Smooth muscle cell (in vitro differentiated cells): ENCODE measurements at regions not wholly inside any gene's neighbourhood (a gene's known extent, or its start where the extent isn't known, plus 50 kb on each side); places are given as distances from the start of the nearest gene placed in this dataset.

Source experiments
- DNase-seq: peaks from one replicate; lab custom pipeline; 2025; ENCODE audit not compliant: unreplicated experiment; lab: John Stamatoyannopoulos, UW
- H2AFZ ChIP-seq: fragments of 200-600 bp; sonication (generic); 2 replicates; pipeline ENCODE4 v1.6.0; 2016; ENCODE audit warnings: antibody characterized with exemption, low read depth, mild to moderate bottlenecking
- H3F3A ChIP-seq: fragments of 200-600 bp; sonication (generic); 2 replicates; pipeline ENCODE4 v1.6.0; 2017; ENCODE audit warnings: antibody characterized with exemption, low read depth
- H3K27ac ChIP-seq: fragments of 200-600 bp; sonication (generic); 2 replicates; pipeline ENCODE4 v1.5.1; 2016; ENCODE audit warnings: low read depth, mild to moderate bottlenecking
- H3K27me3 ChIP-seq: fragments of 200-600 bp; sonication (generic); 2 replicates; pipeline ENCODE4 v1.6.1; 2016; ENCODE audit warnings: low read depth, mild to moderate bottlenecking
- H3K36me3 ChIP-seq: fragments of 200-600 bp; sonication (generic); 2 replicates; pipeline ENCODE4 v1.5.1; 2016; ENCODE audit warnings: low read depth
- H3K4me1 ChIP-seq: fragments of 200-600 bp; sonication (generic); 2 replicates; pipeline ENCODE4 v1.5.1; 2016; ENCODE audit warnings: low read depth
- H3K4me2 ChIP-seq: fragments of 200-600 bp; sonication (generic); 2 replicates; pipeline ENCODE4 v1.6.0; 2016; ENCODE audit warnings: mild to moderate bottlenecking
- H3K4me3 ChIP-seq: fragments of 200-600 bp; sonication (generic); 2 replicates; pipeline ENCODE4 v1.5.1; 2016; ENCODE audit warnings: mild to moderate bottlenecking
- H3K79me2 ChIP-seq: fragments of 200-600 bp; sonication (generic); 2 replicates; pipeline ENCODE4 v1.6.0; 2016; ENCODE audit warnings: low read depth, mild to moderate bottlenecking
- H3K9ac ChIP-seq: fragments of 200-600 bp; sonication (generic); 2 replicates; pipeline ENCODE4 v1.6.0; 2016; ENCODE audit warnings: low read depth
- H3K9me3 ChIP-seq: fragments of 200-600 bp; sonication (generic); replicated peaks from 2 replicates; pipeline ENCODE4 v1.5.1; 2016; ENCODE audit warnings: low read depth
- H4K20me1 ChIP-seq: fragments of 200-600 bp; sonication (generic); 2 replicates; pipeline ENCODE4 v1.6.0; 2016; ENCODE audit warnings: low read depth
- WGBS: methylation state at CpG from one replicate; pipeline ENCODE4 v1.1.7; 2016; ENCODE audit warnings: low lambda C conversion rate; 5-methylcytosine and 5-hydroxymethylcytosine counted together
- TF ChIP-seq, protein P1 (sequence below): fragments of 200-600 bp; sonication (generic); IDR thresholded peaks from 2 replicates; pipeline ENCODE4 v1.5.1; 2017; ENCODE audit warnings: borderline replicate concordance, mild to moderate bottlenecking, antibody characterized with exemption; ENCODE audit not compliant: insufficient read depth, poor library complexity, severe bottlenecking

GRCh38 chr12:105502426-105502930 lies 172.0 kb downstream of the C12orf75 start:
- Histone ChIP-seq H3K36me3 (no peaks in the 10 kb centered on the region), H3K4me2 (no peak overlapping the region), H3K79me2 (no peaks in the 10 kb centered on the region), H3K9me3 (no peaks in the 10 kb centered on the region), H2AFZ (no peak overlapping the region), H3K27ac (no peak overlapping the region), H3K27me3 (no peaks in the 10 kb centered on the region), H3K9ac (no peak overlapping the region), H4K20me1 (no peaks in the 10 kb centered on the region), H3K4me3 (no peak overlapping the region), H3F3A (no peaks in the 10 kb centered on the region), H3K4me1 (no peaks in the 10 kb centered on the region)
- no peak for DNase-seq
- TF ChIP-seq, protein P1, sequence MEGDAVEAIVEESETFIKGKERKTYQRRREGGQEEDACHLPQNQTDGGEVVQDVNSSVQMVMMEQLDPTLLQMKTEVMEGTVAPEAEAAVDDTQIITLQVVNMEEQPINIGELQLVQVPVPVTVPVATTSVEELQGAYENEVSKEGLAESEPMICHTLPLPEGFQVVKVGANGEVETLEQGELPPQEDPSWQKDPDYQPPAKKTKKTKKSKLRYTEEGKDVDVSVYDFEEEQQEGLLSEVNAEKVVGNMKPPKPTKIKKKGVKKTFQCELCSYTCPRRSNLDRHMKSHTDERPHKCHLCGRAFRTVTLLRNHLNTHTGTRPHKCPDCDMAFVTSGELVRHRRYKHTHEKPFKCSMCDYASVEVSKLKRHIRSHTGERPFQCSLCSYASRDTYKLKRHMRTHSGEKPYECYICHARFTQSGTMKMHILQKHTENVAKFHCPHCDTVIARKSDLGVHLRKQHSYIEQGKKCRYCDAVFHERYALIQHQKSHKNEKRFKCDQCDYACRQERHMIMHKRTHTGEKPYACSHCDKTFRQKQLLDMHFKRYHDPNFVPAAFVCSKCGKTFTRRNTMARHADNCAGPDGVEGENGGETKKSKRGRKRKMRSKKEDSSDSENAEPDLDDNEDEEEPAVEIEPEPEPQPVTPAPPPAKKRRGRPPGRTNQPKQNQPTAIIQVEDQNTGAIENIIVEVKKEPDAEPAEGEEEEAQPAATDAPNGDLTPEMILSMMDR: no peak
- WGBS: 47% methylated on average over 4 of the region's 4 CpGs

DNA sequence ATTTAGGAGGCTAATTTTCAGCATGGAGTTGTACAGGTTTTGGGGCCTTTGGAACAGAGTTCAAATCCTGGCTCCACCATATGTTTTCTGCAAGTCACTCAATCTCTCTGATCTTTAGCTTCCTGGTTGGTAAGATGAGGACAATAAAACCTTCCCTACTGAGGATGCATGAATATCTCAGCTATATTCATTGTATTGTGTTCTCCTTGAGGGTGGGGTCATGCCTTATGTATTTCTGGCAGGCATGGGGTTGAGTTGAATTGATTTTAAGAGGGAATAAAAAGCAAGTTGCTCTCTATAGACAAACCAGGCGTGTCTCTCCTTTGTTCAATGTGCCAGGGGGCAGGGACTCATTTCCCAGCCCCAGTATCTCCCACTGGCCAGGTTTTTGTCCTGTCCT lies 173.1 kb downstream of the C12orf75 start:
- no peaks in the 10 kb centered on the region for H3K9me3 ChIP-seq
- H4K20me1 ChIP-seq: no peaks in the 10 kb centered on the region
- H3K4me1 ChIP-seq: no peaks in the 10 kb centered on the region
- WGBS: 88% methylated on average over 1 of the region's 1 CpG
- no peak overlapping the region for H3K27ac ChIP-seq
- H3K4me3 ChIP-seq: no peak overlapping the region
- H2AFZ ChIP-seq: no peak overlapping the region
- no peak for DNase-seq
- H3K9ac ChIP-seq: no peak overlapping the region
- TF ChIP-seq, protein P1: no peak
- no peaks in the 10 kb centered on the region for H3F3A ChIP-seq
- H3K79me2 ChIP-seq: no peaks in the 10 kb centered on the region
- no peaks in the 10 kb centered on the region for H3K27me3 ChIP-seq
- no peak overlapping the region for H3K4me2 ChIP-seq
- no peaks in the 10 kb centered on the region for H3K36me3 ChIP-seq

GRCh38 chr12:105504286-105504685 lies 173.8 kb downstream of the C12orf75 start:
- Histone ChIP-seq H3K4me3 (no peak overlapping the region), H3K79me2 (no peaks in the 10 kb centered on the region), H3K9ac (no peak overlapping the region), H3F3A (no peaks in the 10 kb centered on the region), H3K36me3 (no peaks in the 10 kb centered on the region), H4K20me1 (no peaks in the 10 kb centered on the region), H3K9me3 (no peaks in the 10 kb centered on the region), H3K4me2 (no peak overlapping the region), H3K27ac (no peak overlapping the region), H3K27me3 (no peaks in the 10 kb centered on the region), H2AFZ (no peak overlapping the region), H3K4me1 (no peaks in the 10 kb centered on the region)
- TF ChIP-seq, protein P1: no peak
- WGBS: 81% methylated on average over 7 of the region's 7 CpGs
- DNase-seq: no peak

GRCh38 chr12:105506678-105507310 lies 176.3 kb downstream of the C12orf75 start:
- H3K27ac ChIP-seq: no peak overlapping the region
- H3K4me2 ChIP-seq: no peak overlapping the region
- DNase-seq: no peak
- 77% methylated on average over 1 of the region's 1 CpG for WGBS
- H3K36me3 ChIP-seq: no peaks in the 10 kb centered on the region
- no peak overlapping the region for H3K9ac ChIP-seq
- TF ChIP-seq, protein P1: no peak
- no peak overlapping the region for H3K4me3 ChIP-seq
- H3F3A ChIP-seq: no peaks in the 10 kb centered on the region
- H4K20me1 ChIP-seq: no peaks in the 10 kb centered on the region
- H3K9me3 ChIP-seq: no peaks in the 10 kb centered on the region
- no peaks in the 10 kb centered on the region for H3K27me3 ChIP-seq
- H2AFZ ChIP-seq: no peak overlapping the region
- no peaks in the 10 kb centered on the region for H3K4me1 ChIP-seq
- no peaks in the 10 kb centered on the region for H3K79me2 ChIP-seq
